HG02970 (cell line): ENCODE measurements at regions not wholly inside any gene's neighbourhood (a gene's known extent, or its start where the extent isn't known, plus 50 kb on each side); places are given as distances from the start of the nearest gene placed in this dataset.

ENCODE experiments used
- ATAC-seq: cut with Tn5 transposase; IDR thresholded peaks from one replicate; pipeline ENCODE4 v1.9.1; 2021; ENCODE audit warnings: mild to moderate bottlenecking, moderate library complexity, moderate number of reproducible peaks; ENCODE audit not compliant: unreplicated experiment, low FRiP score

DNA sequence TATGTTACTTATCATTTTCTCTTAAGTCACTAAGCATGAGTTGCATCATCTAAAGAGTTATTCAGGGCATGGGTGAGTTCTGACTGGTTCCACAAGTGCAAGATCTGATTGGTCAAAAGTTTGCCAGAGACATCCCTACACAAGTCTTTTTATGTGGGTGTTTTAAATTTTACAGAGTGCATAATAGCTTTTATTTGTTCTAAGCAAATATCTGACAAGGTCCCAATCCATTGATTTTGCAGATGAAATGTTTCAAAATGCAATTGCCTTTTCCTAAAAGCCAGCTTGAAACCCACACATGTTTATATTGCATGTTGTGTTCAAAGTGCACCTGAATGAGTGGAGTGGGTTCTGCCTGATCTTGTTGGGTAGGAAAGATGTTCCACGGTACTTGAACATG lies 101.7 kb upstream of the PAX6 start:
- no peak for ATAC-seq

- ATAC-seq: no peak
These were observed 99.9 kb upstream of the PAX6 start for GRCh38 chr11:31910950-31911576.

DNA sequence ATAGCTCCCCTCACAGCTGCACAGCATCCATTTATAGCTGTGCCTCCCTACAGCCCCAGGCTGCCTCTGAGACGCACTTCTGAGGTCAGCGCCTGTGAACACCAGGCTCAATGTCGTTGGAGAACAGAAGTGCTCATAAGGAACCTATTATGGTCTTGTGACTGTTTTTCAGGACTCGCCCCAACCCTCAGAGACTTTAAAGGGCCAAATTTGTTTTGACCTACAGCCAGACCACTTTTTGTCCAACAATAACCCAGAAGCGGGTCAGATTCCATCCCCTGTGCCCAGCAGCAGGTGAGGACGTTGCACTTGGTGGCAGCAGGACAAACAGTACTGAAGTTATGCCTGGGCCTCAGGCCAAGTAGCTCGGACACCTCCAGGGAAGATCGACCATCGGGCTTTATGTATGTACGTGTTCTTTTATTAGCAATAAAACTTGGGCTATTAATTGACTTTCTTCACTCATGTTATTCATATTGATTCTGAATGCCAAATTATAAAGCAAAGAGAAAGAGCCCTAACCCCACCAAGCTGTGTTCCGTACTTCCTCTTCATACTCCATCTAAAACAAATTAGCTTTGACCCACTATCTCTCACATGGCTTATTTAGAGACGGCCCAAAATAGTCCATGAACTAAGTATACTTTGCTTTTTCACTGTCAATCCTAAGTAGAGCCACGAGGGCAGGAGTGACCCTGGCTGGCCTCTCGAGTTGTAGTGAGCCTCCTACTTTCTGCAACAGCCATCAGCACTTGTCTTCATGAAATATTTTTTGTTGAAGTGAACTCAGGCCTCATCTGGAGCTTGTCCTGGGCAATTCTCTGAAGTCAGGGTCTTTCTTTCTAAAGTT lies 92.3 kb upstream of the PAX6 start:
- ATAC-seq: no peak

- ATAC-seq: no peak
These were observed 91.6 kb upstream of the PAX6 start for GRCh38 chr11:31902706-31903105.

DNA sequence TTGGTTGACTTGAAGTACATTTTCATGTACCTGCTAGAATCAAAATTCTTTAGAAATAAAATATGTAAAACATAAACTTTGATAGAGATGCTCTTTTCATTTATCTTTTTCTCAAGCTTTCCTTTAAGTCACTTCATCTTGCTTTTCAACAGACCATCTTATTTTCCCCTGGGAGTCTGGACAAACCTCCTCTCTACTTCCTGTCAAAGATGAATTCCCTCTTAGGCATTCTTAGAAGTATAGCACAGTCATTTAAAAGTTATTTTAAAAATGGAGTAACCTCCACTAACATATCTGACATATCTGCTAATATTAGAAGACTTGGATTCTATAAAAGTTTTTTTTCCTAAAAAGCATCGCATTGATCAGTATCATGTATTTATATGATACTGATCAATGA lies 84.8 kb upstream of the PAX6 start:
- no peak for ATAC-seq

GRCh38 chr11:31887180-31887579 lies 76.1 kb upstream of the PAX6 start:
- ATAC-seq: no peak

DNA sequence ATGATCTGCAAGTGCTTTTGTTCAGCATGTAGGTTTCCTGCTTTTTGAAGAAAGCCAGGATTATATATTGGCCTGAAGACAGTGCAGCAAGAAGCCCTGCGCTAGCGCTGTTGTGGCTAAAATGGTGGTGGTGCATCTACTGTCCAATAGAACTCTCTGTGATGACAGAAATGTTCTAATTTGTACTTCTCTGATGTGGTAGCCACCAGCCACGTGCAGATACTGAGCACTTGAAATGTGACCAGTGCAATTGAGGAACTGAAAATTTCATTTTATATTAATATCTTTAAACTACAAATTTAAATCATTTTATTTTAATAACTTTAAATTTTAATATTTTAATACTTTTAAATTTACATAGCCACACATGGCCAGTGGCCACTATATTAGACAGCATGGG lies 73.0 kb upstream of the PAX6 start:
- ATAC-seq: no peak

DNA sequence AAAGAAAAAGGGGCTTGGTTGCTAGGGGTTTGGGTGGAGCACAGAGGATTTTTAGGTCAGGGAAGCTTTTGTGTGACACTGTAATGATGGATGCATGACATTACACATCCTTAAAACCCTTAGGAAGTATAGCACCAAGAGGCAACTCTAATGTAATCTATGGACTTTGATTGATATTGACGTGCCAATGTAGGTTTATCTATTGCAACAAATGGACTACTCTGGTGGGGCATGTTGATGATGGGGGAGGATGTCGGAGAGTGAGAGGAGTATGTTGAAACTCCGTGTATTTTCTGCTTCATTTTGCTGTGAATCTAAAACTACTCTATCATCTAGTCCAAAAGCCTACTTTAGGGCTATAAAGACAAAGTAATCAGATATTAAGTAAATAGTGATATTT lies 72.3 kb upstream of the PAX6 start:
- ATAC-seq: no peak

GRCh38 chr11:31882951-31883392 lies 71.8 kb upstream of the PAX6 start:
- no peak for ATAC-seq

DNA sequence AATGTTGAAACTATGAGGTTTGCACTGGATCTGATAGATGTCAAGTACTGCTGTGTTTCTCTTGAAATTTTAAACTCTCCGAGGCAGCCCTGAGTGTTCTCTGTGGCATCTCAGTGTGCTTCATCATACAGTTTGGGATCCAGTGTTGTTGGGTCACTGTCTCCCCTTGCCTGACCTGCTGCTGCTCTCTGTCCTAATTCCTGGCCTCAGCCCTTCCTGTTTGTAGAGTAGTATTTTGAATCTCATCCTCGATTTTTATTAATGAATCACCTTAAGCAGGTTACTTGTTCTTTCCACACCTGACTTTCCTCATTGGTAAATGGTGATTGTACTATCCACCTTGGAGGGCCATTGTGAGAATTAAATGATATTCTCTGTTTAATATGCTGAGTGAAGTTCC lies 70.7 kb upstream of the PAX6 start:
- ATAC-seq: no peak

DNA sequence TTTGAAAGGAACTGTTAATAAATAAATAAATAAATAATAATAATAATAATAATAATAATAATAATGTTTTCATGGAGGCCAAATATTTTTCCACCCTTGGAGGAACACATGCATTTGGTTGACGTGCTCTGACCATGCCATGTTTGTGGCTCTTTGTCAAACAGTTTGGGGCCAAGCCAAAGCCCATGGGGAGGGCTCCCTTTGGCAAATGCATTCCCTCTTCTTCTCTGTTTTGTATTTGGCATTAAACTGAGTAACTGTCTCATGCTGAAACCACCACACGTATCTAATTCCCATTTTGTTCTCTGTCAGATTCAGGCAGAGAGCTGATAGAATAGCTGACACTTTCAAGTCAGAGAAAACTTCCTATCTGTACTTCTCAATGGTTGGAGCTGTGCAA lies 68.6 kb upstream of the PAX6 start:
- ATAC-seq: no peak

DNA sequence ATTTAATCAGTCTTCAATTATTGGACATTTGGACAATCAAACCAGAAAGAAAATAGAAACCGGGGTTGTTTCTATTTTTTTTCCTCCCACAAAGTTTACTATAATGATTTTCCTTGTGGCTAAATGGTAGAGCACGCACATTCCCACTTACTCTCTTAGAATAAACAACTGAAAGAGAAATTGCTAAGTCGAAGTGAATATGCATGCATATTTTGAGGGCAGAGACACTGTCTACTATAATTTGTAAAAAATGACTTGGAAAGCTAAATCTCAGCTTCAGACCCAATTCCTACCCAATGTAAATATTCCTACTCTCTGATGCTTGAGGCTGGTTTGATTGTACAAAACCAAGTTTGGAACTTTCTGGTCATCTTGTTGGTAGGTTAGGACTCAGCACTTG lies 66.7 kb upstream of the PAX6 start:
- ATAC-seq: no peak

DNA sequence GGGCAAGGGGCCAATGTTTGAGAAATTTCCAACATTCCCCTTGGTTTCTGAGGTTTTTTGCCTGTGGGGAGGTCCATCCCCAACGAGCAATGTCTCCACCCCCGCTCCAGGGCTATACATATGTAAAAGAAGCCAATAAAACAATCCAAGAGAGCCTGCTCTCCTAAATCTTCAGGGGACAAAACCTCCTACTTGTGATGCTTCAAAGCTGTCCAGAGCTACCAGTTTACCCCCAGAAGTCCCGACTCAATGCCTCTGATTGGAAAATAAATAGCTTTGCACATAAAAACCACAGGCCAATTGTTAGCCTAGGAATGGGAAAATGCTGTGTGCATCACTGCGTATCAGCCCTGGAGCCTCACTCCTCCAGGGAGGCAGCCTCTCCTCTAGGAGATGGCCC lies 66.0 kb upstream of the PAX6 start:
- ATAC-seq: no peak

DNA sequence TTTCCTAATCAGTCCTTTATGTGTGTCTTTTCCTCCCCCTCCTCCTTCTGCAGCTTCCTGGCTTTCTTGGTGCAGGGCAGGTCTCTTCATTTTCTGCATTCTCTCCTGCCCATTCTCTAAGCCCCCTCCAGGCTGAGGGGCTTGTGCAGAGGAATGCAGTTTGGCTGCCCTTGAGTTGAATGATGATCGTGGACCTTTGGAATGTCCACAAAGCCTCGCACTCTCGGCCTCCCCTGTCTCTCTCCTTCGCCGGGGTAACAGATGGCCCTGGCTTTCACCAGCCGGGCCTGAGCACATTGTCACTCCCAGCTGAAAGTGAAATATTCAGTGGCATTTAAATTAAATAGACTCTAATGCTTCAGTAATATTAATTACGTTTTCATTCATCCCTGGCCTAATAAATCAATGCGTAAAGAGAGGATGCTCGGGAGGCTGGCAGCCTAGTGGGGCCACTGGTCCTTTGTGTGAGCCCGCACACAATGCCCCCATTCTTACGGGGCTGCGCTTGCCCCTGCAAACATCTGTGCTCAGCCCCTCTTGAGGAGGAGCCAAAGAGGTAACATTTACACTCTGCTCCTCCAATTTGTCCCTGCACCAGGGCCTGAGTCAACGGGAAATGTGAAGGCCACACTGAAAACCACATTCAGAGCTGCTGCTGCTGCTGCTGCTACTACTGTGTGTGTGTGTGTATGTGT lies 64.9 kb upstream of the PAX6 start:
- no peak for ATAC-seq

DNA sequence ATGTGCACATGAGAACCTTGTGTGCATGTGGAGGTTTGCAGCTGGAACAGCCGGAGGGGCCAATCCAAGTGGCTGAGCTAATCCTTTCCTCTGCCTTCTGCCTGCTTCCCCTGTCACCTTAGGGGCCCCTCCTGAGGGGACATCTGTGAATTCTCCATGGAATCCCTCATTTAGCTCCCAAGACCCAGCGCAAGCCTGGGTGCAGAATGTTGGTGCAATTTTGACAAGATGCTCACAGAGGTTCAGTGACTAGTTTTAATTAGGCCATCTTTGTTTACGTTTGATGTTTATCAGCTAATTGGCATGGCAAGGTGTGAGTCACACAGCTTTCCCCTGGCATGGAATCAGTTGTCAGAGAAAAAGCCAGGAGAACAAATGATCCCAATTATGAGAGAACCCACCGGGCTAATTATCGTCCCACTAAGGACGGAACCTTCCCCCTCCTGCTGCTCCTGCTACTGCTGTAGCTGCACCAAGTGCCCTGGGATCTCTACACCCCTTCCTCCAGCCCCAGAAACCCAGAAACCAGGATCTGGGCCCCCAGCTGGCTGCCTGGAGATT lies 63.6 kb upstream of the PAX6 start:
- ATAC-seq: no peak

DNA sequence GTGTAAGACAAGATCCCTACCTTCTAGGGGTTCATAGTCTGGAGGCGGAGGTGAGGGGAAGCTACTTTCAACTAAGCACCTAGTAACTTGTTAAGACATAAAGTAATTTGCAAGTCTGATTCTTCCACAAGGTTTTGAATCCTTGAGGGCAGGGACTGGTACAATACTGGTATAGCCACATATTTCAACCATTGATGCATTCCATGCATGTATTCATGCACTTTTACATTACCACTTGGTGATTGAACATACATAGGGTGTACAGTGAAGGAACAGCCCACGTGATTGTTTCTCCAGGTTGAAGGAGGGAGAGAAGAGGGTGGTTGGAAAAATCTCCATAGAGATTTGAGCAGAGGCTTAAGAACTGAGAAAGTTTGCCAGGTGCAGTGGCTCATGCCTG lies 62.0 kb upstream of the PAX6 start:
- no peak for ATAC-seq

GRCh38 chr11:31872076-31872443 lies 60.9 kb upstream of the PAX6 start:
- ATAC-seq: no peak

GRCh38 chr11:31871310-31872075 lies 60.4 kb upstream of the PAX6 start:
- ATAC-seq: no peak

- no peak for ATAC-seq
These were observed 59.6 kb upstream of the PAX6 start for GRCh38 chr11:31870609-31871309.

- no peak for ATAC-seq
These were observed 58.9 kb upstream of the PAX6 start for GRCh38 chr11:31869986-31870385.
